ENCODE measurements at regions not wholly inside any gene's neighbourhood (a gene's known extent, or its start where the extent isn't known, plus 50 kb on each side); places are given as distances from the start of the nearest gene placed in this dataset.

GRCh38 chr4:144461906-144462305 lies 184.1 kb upstream of the HHIP start:
- TF ChIP-seq, protein P1, sequence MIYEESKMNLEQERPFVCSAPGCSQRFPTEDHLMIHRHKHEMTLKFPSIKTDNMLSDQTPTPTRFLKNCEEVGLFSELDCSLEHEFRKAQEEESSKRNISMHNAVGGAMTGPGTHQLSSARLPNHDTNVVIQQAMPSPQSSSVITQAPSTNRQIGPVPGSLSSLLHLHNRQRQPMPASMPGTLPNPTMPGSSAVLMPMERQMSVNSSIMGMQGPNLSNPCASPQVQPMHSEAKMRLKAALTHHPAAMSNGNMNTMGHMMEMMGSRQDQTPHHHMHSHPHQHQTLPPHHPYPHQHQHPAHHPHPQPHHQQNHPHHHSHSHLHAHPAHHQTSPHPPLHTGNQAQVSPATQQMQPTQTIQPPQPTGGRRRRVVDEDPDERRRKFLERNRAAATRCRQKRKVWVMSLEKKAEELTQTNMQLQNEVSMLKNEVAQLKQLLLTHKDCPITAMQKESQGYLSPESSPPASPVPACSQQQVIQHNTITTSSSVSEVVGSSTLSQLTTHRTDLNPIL (CRISPR knock-in tag; IDR thresholded peaks at IDR 0.05; ENCODE audit: low read depth), result no peak
- ATAC-seq, result no peak

DNA sequence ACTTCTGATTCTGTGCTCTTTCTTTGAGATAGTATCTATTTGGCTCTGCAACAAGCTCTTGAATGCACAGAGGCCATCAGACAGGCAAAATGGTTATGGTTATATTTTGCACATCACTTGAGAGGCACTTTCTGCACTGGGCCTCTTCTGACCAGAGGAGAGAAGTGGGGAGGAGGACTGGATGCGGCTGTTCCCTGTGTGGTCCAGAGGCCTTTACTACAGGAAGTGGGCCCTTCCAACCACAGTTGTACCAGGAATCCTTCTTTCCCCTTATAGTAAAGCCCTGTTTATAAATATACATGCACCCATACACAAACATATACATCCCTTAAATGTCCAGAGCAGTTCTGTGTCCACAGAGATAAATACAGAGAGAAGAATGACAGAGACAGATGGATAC lies 182.7 kb upstream of the HHIP start:
- no peak for ATAC-seq
- TF ChIP-seq SNAI2 (CRISPR knock-in tag; IDR thresholded peaks at IDR 0.05) (no peak), TCF4 (CRISPR knock-in tag; IDR thresholded peaks at IDR 0.05; ENCODE audit: borderline replicate concordance) (no peak), ZFP3 (CRISPR knock-in tag; IDR thresholded peaks at IDR 0.05) (no peak), PATZ1 (CRISPR knock-in tag; IDR thresholded peaks at IDR 0.05; ENCODE audit: borderline replicate concordance) (no peak), ESRRG (CRISPR knock-in tag; IDR thresholded peaks at IDR 0.05) (no peak), ZFP30 (CRISPR knock-in tag; IDR thresholded peaks at IDR 0.05) (no peak), ZC3H10 (CRISPR knock-in tag; IDR thresholded peaks at IDR 0.05) (no peak), CSDC2 (CRISPR knock-in tag; IDR thresholded peaks at IDR 0.05) (no peak), RARB (CRISPR knock-in tag; IDR thresholded peaks at IDR 0.05) (no peak), ZNF565 (CRISPR knock-in tag; conservative IDR thresholded peaks at IDR 0.05; ENCODE audit: low read depth) (no peak)
- TF ChIP-seq, protein P1 (CRISPR knock-in tag; IDR thresholded peaks at IDR 0.05; ENCODE audit: low read depth), result no peak
- TF ChIP-seq, protein P2, sequence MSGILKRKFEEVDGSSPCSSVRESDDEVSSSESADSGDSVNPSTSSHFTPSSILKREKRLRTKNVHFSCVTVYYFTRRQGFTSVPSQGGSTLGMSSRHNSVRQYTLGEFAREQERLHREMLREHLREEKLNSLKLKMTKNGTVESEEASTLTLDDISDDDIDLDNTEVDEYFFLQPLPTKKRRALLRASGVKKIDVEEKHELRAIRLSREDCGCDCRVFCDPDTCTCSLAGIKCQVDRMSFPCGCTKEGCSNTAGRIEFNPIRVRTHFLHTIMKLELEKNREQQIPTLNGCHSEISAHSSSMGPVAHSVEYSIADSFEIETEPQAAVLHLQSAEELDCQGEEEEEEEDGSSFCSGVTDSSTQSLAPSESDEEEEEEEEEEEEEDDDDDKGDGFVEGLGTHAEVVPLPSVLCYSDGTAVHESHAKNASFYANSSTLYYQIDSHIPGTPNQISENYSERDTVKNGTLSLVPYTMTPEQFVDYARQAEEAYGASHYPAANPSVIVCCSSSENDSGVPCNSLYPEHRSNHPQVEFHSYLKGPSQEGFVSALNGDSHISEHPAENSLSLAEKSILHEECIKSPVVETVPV (CRISPR knock-in tag; IDR thresholded peaks at IDR 0.05), result no peak
- TF ChIP-seq, protein P3, sequence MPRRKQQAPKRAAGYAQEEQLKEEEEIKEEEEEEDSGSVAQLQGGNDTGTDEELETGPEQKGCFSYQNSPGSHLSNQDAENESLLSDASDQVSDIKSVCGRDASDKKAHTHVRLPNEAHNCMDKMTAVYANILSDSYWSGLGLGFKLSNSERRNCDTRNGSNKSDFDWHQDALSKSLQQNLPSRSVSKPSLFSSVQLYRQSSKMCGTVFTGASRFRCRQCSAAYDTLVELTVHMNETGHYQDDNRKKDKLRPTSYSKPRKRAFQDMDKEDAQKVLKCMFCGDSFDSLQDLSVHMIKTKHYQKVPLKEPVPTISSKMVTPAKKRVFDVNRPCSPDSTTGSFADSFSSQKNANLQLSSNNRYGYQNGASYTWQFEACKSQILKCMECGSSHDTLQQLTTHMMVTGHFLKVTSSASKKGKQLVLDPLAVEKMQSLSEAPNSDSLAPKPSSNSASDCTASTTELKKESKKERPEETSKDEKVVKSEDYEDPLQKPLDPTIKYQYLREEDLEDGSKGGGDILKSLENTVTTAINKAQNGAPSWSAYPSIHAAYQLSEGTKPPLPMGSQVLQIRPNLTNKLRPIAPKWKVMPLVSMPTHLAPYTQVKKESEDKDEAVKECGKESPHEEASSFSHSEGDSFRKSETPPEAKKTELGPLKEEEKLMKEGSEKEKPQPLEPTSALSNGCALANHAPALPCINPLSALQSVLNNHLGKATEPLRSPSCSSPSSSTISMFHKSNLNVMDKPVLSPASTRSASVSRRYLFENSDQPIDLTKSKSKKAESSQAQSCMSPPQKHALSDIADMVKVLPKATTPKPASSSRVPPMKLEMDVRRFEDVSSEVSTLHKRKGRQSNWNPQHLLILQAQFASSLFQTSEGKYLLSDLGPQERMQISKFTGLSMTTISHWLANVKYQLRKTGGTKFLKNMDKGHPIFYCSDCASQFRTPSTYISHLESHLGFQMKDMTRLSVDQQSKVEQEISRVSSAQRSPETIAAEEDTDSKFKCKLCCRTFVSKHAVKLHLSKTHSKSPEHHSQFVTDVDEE (CRISPR knock-in tag; IDR thresholded peaks at IDR 0.05), result no peak

- TF ChIP-seq TCF4 (CRISPR knock-in tag; IDR thresholded peaks at IDR 0.05; ENCODE audit: borderline replicate concordance), result no peak
- TF ChIP-seq ZNF70 (CRISPR knock-in tag; IDR thresholded peaks at IDR 0.05), result no peak
- TF ChIP-seq, protein P4, sequence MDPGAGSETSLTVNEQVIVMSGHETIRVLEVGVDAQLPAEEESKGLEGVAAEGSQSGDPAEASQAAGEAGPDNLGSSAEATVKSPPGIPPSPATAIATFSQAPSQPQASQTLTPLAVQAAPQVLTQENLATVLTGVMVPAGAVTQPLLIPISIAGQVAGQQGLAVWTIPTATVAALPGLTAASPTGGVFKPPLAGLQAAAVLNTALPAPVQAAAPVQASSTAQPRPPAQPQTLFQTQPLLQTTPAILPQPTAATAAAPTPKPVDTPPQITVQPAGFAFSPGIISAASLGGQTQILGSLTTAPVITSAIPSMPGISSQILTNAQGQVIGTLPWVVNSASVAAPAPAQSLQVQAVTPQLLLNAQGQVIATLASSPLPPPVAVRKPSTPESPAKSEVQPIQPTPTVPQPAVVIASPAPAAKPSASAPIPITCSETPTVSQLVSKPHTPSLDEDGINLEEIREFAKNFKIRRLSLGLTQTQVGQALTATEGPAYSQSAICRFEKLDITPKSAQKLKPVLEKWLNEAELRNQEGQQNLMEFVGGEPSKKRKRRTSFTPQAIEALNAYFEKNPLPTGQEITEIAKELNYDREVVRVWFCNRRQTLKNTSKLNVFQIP (CRISPR knock-in tag; IDR thresholded peaks at IDR 0.05; ENCODE audit: borderline replicate concordance, low read depth), result no peak
- no peak for TF ChIP-seq TOX (CRISPR knock-in tag; IDR thresholded peaks at IDR 0.05; ENCODE audit: borderline replicate concordance)
- no peak for TF ChIP-seq ISL1 (CRISPR knock-in tag; IDR thresholded peaks at IDR 0.05)
- no peak for TF ChIP-seq SNAI2 (CRISPR knock-in tag; IDR thresholded peaks at IDR 0.05)
- TF ChIP-seq, protein P3 (CRISPR knock-in tag; IDR thresholded peaks at IDR 0.05), result no peak
- TF ChIP-seq CSDC2 (CRISPR knock-in tag; IDR thresholded peaks at IDR 0.05), result no peak
- TF ChIP-seq PPARA (CRISPR knock-in tag; IDR thresholded peaks at IDR 0.05; ENCODE audit: borderline replicate concordance), result no peak
- no peak for TF ChIP-seq ZNF8 (CRISPR knock-in tag; IDR thresholded peaks at IDR 0.05)
- no peak for TF ChIP-seq ZNF565 (CRISPR knock-in tag; conservative IDR thresholded peaks at IDR 0.05; ENCODE audit: low read depth)
- TF ChIP-seq BACH2 (CRISPR knock-in tag; IDR thresholded peaks at IDR 0.05; ENCODE audit: borderline replicate concordance), result no peak
- ATAC-seq, result no peak
Measured at GRCh38 chr4:144463896-144464295, 182.1 kb upstream of the HHIP start.
